Endothelial cell of umbilical vein (primary cell): ENCODE measurements at regions not wholly inside any gene's neighbourhood (a gene's known extent, or its start where the extent isn't known, plus 50 kb on each side); places are given as distances from the start of the nearest gene placed in this dataset.

ENCODE experiments used
- BruUV-seq: library from RNA; stranded (reverse); fragments of 400-500 nt; replicated peaks from 2 replicates; lab custom pipeline; 2021; lab: Mats Ljungman, UMichigan
- CTCF ChIA-PET: fragments of 300-600, 350-600 bp; sonication (Branson Sonifier 250); formaldehyde crosslinking; loops from one replicate; lab custom pipeline; 2021; ENCODE audit warnings: antibody characterized with exemption, inconsistent platforms; lab: Charles Lee
- POLR2A ChIA-PET: fragments of 300-600, 350-600 bp; sonication (Branson Sonifier 250); formaldehyde crosslinking; loops from one replicate; lab custom pipeline; 2021; ENCODE audit warnings: antibody characterized with exemption, inconsistent platforms; lab: Charles Lee
- DNase-seq: peaks from one replicate; pipeline ENCODE4 v3.0.0-alpha.2; 2011; ENCODE audit warnings: low read depth, low spot score
- FAIRE-seq: peaks from 2 replicates; lab custom pipeline; 2011; peaks lifted over from hg19 to GRCh38; lab: Jason Lieb, UNC
- H2AFZ ChIP-seq: 2 replicates; pipeline ENCODE4 v1.6.0; 2012; ENCODE audit warnings: low read depth, low read length, control low read depth, inconsistent platforms
- H3K27ac ChIP-seq: 2 replicates; pipeline ENCODE4 v1.5.1; 2011; ENCODE audit warnings: low read depth, mild to moderate bottlenecking, control low read depth, low read length, moderate library complexity; ENCODE audit not compliant: insufficient read depth
- H3K27me3 ChIP-seq, 2 experiments: 2 replicates each; pipeline versions ENCODE4 v1.6.0 to v1.6.1; 2011; ENCODE audit warnings: low read length in 2 of 2, mixed read lengths in 1 of 2; ENCODE audit not compliant: control insufficient read depth in 2 of 2, insufficient read depth in 2 of 2
- H3K36me3 ChIP-seq, 2 experiments: 2 replicates in 1 of 2; 3 replicates in 1 of 2; pipeline ENCODE4 v1.5.1; 2011; ENCODE audit warnings: low read length in 2 of 2, mild to moderate bottlenecking in 1 of 2, moderate library complexity in 1 of 2; ENCODE audit not compliant: control insufficient read depth in 2 of 2, insufficient read depth in 2 of 2; ENCODE audit errors: extremely low read depth in 1 of 2
- H3K4me1 ChIP-seq: 3 replicates; pipeline ENCODE4 v1.5.1; 2011; ENCODE audit warnings: mild to moderate bottlenecking, low read length; ENCODE audit not compliant: control insufficient read depth, insufficient read depth; ENCODE audit errors: extremely low read depth
- H3K4me2 ChIP-seq: 2 replicates; pipeline ENCODE4 v1.6.1; 2011; ENCODE audit warnings: low read length, control low read depth, mixed read lengths; ENCODE audit not compliant: insufficient read depth
- H3K4me3 ChIP-seq, 3 experiments: fragments of 200-600 bp in 1 of 3; sonication (generic), shearing (Covaris generic) in 1 of 3; replicated peaks in 1 of 3; 2 replicates each; pipeline ENCODE4 v1.5.1; 2011 to 2016; ENCODE audit warnings: control low read depth in 3 of 3, low read length in 3 of 3, mild to moderate bottlenecking in 2 of 3, inconsistent platforms in 1 of 3, low read depth in 1 of 3, moderate library complexity in 1 of 3; ENCODE audit not compliant: insufficient read depth in 1 of 3
- H3K79me2 ChIP-seq: 2 replicates; pipeline ENCODE4 v1.6.0; 2012; ENCODE audit warnings: low read length, inconsistent platforms; ENCODE audit not compliant: control insufficient read depth, insufficient read depth
- H3K9ac ChIP-seq: replicated peaks from 2 replicates; pipeline ENCODE3; 2011; ENCODE audit warnings: low read length, control low read depth; ENCODE audit not compliant: insufficient read depth; ENCODE audit errors: extremely low read depth
- H3K9me1 ChIP-seq: replicated peaks from 3 replicates; pipeline ENCODE4 v1.6.0; 2011; ENCODE audit warnings: mild to moderate bottlenecking, low read length; ENCODE audit not compliant: control insufficient read depth, insufficient read depth; ENCODE audit errors: extremely low read depth
- H3K9me3 ChIP-seq: replicated peaks from 2 replicates; pipeline ENCODE4 v1.5.1; 2012; ENCODE audit warnings: low read length, inconsistent platforms; ENCODE audit not compliant: control insufficient read depth, insufficient read depth
- H4K20me1 ChIP-seq: replicated peaks from 2 replicates; pipeline ENCODE3; 2011; ENCODE audit warnings: mild to moderate bottlenecking, low read length; ENCODE audit not compliant: control insufficient read depth, insufficient read depth; ENCODE audit errors: extremely low read depth
- CTCF ChIP-seq, 2 donors: IDR thresholded peaks; 1 replicate in 1 of 2; 2 replicates in 1 of 2; pipeline ENCODE4 v1.5.1; 2011; ENCODE audit warnings: low read length in 2 of 2, mild to moderate bottlenecking in 2 of 2, moderate library complexity in 2 of 2, control low read depth in 1 of 2, inconsistent platforms in 1 of 2, low read depth in 1 of 2; ENCODE audit not compliant: insufficient read depth in 1 of 2; ENCODE audit errors: extremely low read depth in 1 of 2
- EZH2 ChIP-seq: IDR thresholded peaks from 2 replicates; pipeline ENCODE4 v1.6.1; 2012; ENCODE audit warnings: borderline replicate concordance, low read depth, mild to moderate bottlenecking, moderate library complexity, low read length, inconsistent platforms; ENCODE audit not compliant: severe bottlenecking
- FOS ChIP-seq: IDR thresholded peaks from 2 replicates; pipeline ENCODE4 v1.6.1; 2011; ENCODE audit warnings: mild to moderate bottlenecking, low read length, moderate library complexity, borderline replicate concordance; ENCODE audit not compliant: insufficient read depth
- GATA2 ChIP-seq: IDR thresholded peaks from 2 replicates; pipeline ENCODE4 v1.7.0; 2011; ENCODE audit warnings: low read depth, mild to moderate bottlenecking, moderate library complexity, mixed read lengths, low read length; ENCODE audit not compliant: insufficient read length, insufficient read depth
- JUN ChIP-seq: IDR thresholded peaks from 2 replicates; pipeline ENCODE4 v1.6.1; 2011; ENCODE audit warnings: borderline replicate concordance, low read depth; ENCODE audit not compliant: insufficient read length, insufficient read depth
- MYC ChIP-seq: IDR thresholded peaks from one replicate; pipeline ENCODE4 v1.6.1; 2011; ENCODE audit warnings: mild to moderate bottlenecking, low read depth, low read length
- POLR2A ChIP-seq: IDR thresholded peaks from 2 replicates; pipeline ENCODE4 v1.6.1; 2012; ENCODE audit warnings: low read depth, mild to moderate bottlenecking, control low read depth, low read length
- POLR2AphosphoS5 ChIP-seq: IDR thresholded peaks from 2 replicates; pipeline ENCODE4 v1.6.1; 2012; ENCODE audit warnings: low read depth, mild to moderate bottlenecking, control low read depth, low read length, moderate library complexity; ENCODE audit not compliant: insufficient read depth
- dilution Hi-C: fragments of 300-500 bp; cut with MboI; formaldehyde crosslinking; loops from one replicate; pipeline ENCODE4 v1.15.0; 2019; ENCODE audit warnings: low sequenced_read_pairs; ENCODE audit not compliant: extremely low pct_ligation_motif_present
- intact Hi-C: fragments of 100-400 bp; cut with micrococcal nuclease; formaldehyde crosslinking; loops from one replicate; pipeline ENCODE4 v1.10.0; 2022
- TF ChIP-seq, protein P1 (sequence below): IDR thresholded peaks from 2 replicates; pipeline ENCODE4 v1.6.1; 2011; ENCODE audit not compliant: insufficient read depth, insufficient read length

DNA sequence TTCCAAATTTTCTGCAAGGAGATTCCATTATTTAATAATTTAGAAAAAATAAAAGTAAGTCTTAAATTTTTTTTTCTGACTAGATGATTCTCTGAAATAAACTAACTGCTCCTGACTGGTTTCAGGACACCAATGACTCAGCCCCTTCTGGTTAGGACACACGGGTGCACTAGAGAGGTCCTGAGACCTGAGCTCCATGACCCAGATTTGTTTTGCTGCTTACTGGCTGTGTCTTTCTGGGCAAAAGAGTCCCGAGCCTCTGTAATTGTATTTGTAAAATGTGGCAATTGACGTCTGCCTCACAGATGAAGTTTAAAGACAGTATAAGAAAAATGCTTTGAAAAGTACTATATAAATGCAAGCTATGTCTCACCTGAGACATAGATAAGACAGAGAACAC is 89.1 kb downstream of the SLC24A2 start:
- Histone ChIP-seq H3K4me1 (no peaks in the 10 kb centered on the region), H3K9me3 (no peaks in the 10 kb centered on the region), H3K27ac (no peak overlapping the region), H3K9me1 (no peaks in the 10 kb centered on the region), H3K36me3 (no peaks in the 10 kb centered on the region), H3K9ac (no peak overlapping the region), H3K4me3 (no peak overlapping the region), H3K4me2 (no peak overlapping the region), H4K20me1 (no peaks in the 10 kb centered on the region), H3K27me3 (no peaks in the 10 kb centered on the region), H3K79me2 (no peaks in the 10 kb centered on the region), H2AFZ (no peak overlapping the region)
- CTCF ChIA-PET = no interaction called here
- BruUV-seq = no TSS peak
- TF ChIP-seq GATA2 (no peak), CTCF (IDR thresholded peaks at IDR 0.05; ENCODE audit: extremely low read depth in 1 of 2, insufficient read depth in 1 of 2, low read depth in 1 of 2, low read length in 2 of 2) (no peak), MYC (no peak), POLR2A (no peak), POLR2AphosphoS5 (no peak), JUN (no peak), FOS (no peak), EZH2 (no peak)
- TF ChIP-seq, protein P1, sequence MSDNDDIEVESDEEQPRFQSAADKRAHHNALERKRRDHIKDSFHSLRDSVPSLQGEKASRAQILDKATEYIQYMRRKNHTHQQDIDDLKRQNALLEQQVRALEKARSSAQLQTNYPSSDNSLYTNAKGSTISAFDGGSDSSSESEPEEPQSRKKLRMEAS = no peak
- DNase-seq = no peak
- FAIRE-seq = no peak
- intact Hi-C loops (no loop called here), dilution Hi-C loops (no loop called here)
- POLR2A ChIA-PET = no interaction called here
